ENCODE measurements at regions not wholly inside any gene's neighbourhood (a gene's known extent, or its start where the extent isn't known, plus 50 kb on each side); places are given as distances from the start of the nearest gene placed in this dataset.

DNA sequence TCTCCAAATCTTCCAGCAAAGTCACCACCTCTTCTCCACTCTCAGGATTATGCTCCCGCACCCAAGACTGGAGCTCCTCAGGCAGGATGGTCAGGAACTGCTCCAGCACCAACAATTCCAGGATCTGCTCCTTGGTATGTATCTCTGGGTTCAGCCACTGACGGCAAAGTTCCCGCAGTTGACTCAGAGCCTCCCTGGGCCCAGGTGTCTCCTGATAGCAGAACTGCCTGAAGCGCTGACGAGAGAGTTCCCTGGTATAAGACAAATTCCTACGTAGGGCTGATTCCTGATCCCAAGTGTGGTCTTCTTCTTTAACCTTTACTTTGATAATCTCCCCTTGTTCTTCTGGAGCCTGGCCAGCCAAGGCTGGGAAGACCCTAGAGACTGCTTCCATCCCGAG, 60.6 kb downstream of the GPX5 start:
- TF ChIP-seq, protein P1, sequence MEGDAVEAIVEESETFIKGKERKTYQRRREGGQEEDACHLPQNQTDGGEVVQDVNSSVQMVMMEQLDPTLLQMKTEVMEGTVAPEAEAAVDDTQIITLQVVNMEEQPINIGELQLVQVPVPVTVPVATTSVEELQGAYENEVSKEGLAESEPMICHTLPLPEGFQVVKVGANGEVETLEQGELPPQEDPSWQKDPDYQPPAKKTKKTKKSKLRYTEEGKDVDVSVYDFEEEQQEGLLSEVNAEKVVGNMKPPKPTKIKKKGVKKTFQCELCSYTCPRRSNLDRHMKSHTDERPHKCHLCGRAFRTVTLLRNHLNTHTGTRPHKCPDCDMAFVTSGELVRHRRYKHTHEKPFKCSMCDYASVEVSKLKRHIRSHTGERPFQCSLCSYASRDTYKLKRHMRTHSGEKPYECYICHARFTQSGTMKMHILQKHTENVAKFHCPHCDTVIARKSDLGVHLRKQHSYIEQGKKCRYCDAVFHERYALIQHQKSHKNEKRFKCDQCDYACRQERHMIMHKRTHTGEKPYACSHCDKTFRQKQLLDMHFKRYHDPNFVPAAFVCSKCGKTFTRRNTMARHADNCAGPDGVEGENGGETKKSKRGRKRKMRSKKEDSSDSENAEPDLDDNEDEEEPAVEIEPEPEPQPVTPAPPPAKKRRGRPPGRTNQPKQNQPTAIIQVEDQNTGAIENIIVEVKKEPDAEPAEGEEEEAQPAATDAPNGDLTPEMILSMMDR (IDR thresholded peaks at IDR 0.05): no peak
- no peak for TF ChIP-seq POLR2A (IDR thresholded peaks at IDR 0.05)
- no peak for TF ChIP-seq POLR2AphosphoS5 (IDR thresholded peaks at IDR 0.05; ENCODE audit: insufficient read depth in 1 of 2, low read depth in 1 of 2)
